ENCODE measurements at regions not wholly inside any gene's neighbourhood (a gene's known extent, or its start where the extent isn't known, plus 50 kb on each side); places are given as distances from the start of the nearest gene placed in this dataset.

- TF ChIP-seq POLR2A (IDR thresholded peaks at IDR 0.05) (no peak), CTCF (IDR thresholded peaks at IDR 0.05) (no peak)
Observed at GRCh38 chrX:79564362-79564761, 197.2 kb upstream of the ITM2A start.

Data from right lobe of liver (tissue), 4 donors.